CD4-positive, alpha-beta T cell treated with Interleukin-21 for 1 hour (primary cell): ENCODE measurements at regions not wholly inside any gene's neighbourhood (a gene's known extent, or its start where the extent isn't known, plus 50 kb on each side); places are given as distances from the start of the nearest gene placed in this dataset.
"Not testable (repeated sequence)": the region's sequence is repeated elsewhere in the genome, so short reads cannot be mapped to it uniquely, and the experiment has no call there.

Experiments
- DNase-seq: peaks from one replicate; pipeline ENCODE4 v3.0.0-alpha.2; 2020

GRCh38 chr6:168929871-168930450 lies 323.7 kb downstream of the THBS2 start:
- DNase-seq, result no peak

DNA sequence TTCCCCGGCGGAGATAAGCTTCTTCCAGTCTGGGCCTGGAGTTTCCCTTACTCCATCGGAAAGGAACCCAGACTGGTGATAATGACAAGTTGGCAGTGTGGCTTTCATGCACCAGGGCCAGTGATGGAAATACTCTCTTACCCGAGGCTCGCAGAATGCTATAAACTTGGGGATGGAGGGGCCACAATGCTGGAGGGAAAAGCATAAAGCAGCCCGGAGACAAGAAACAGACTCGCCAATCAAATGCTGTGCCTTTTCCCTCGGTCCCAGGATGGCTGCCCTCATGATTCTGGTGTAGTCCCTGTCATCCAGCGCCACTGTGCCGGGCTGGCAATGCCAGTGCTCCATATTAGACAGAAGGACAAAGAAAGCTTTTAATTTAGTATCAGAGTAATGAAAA lies 325.6 kb downstream of the THBS2 start:
- DNase-seq, result no peak

DNA sequence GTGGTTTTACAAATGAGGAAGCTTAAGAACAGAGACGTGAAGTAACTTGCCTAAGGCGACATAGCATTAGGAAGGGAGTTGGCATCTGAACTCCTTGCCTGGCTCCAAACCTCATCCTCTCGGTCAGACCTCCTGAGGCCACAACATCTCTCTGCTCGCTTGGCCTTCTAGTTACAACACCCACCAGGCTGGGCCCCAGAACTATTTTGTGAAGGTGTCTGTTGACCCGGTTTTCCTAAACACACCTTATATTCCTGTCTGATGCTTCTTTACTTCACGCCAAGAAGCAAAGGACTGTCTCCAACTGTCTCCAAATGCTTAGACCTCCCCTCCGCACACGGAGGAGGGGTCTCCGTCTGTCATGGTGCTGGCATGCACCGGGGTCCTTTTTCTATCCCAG lies 326.6 kb downstream of the THBS2 start:
- no peak for DNase-seq

GRCh38 chr6:168926306-168926705 lies 327.3 kb downstream of the THBS2 start:
- DNase-seq, result no peak

- DNase-seq, result no peak
Observed at GRCh38 chr6:168925671-168926070, 328.0 kb downstream of the THBS2 start.

DNA sequence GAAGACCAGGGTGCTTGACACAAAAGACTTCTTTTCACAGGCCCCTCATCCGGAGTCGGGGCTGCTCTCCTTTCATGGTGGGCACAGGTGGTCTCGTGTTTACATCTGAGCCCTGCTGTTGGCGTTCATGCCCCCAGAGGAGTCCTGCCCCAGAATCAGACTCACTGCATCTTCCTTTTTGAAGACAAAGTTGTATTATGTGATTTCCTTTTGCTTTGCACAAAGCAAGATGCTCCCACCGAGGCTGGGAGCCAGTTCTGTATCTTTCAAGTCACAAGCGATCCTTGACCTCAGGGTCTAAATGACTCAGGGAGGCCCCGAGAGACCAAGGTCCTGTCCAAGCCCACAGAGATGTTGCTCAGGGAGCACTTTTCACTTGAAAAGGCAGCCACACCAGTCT lies 330.5 kb downstream of the THBS2 start:
- DNase-seq, result no peak

GRCh38 chr6:168922436-168922835 lies 331.2 kb downstream of the THBS2 start:
- no peak for DNase-seq

GRCh38 chr6:168920289-168920688 lies 333.4 kb downstream of the THBS2 start:
- DNase-seq, result no peak

- no peak for DNase-seq
Observed at GRCh38 chr6:168919470-168920179, 334.0 kb downstream of the THBS2 start.

- DNase-seq, result no peak
Observed at GRCh38 chr6:168916576-168917211, 337.0 kb downstream of the THBS2 start.

DNA sequence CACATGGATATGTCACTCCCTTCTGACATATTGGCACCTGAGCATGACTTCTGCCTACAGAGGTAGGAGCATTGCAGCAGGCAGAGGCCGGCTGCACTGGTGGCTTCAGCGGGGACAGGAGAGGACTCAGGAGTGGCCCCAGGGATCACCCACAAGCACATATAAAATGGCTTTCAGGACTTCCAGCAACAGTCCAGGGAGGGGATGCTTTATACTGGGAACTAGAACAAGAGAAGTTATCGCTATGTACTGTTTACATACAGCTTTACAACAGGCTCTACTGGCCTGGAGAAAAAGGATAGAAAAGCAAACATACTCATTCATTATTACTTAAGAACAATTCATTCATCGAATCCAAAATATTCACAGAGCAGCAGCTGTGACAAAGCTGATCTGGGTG lies 337.8 kb downstream of the THBS2 start:
- DNase-seq, result no peak

- DNase-seq, result no peak
Observed at GRCh38 chr6:168915242-168915641, 338.4 kb downstream of the THBS2 start.

DNA sequence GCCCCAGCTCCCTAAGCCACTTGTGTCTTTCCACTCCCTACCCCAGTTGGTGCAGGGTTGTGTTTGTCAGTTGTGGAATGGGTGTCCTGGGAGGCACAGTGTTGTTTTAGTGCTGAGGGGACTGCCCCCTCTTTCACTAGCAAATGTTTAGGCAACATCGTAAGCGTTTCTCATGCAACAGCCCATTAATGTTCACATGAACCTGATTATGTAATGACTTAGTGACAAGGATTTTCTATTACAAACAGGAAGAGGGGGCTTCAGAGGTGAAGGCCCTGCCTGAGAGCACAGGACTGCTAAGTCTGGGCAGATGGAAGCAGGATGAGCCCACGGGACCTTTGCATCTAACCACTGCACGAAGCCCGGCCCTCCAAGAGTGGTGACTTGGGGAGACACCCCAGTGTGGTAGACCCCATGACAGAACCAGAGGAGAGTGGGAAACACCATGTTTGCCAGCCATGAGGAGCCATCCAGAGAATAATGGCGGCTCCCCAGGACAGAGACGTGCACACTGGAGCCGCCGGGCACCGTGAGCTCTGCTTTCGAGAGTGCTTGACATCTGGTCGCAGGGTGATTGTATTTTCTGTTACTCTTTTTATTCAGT lies 339.7 kb downstream of the THBS2 start:
- DNase-seq, result no peak

DNA sequence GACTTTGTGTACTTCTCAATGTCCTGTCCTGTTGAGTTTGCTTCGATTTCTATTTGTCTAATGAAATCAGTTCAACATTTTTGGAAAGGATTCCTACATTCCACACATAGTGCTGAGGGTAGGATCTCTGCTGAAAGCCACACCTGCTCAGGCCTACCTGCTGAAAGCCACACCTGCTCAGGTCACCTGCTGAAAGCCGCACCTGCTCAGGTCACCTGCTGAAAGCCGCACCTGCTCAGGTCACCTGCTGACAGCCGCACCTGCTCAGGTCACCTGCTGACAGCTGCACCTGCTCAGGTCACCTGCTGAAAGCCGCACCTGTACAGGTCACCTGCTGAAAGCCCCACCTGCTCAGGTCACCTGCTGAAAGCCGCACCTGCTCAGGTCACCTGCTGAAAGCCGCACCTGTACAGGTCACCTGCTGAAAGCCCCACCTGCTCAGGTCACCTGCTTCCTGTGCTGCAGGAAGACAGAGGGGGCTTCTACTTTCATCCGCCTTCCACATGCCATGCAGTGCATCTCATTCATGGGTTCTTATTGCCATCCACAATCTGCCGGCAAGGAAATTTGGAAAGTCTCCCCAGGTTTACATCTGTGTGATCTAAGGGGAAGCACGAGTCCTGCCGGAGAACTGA lies 340.3 kb downstream of the THBS2 start:
- not testable (repeated sequence) for DNase-seq

DNA sequence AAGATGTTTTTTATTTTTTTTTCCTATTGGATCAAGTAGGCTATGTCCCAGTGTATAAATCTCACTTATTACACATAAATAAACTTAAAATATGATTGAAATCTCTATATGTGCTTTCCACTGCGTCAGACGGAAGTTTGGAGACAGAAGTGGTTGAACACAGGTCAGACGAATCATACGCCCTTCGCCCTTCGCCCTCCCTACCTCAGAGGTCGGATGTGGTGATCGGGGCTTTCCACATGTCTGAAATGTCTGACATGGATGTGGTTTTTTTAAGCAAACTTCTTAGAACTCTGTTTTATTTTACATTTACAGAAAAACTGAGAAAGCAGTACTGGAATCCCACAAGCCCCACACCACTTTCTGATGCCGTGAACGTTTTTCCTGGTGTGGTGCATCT lies 344.4 kb downstream of the THBS2 start:
- no peak for DNase-seq

DNA sequence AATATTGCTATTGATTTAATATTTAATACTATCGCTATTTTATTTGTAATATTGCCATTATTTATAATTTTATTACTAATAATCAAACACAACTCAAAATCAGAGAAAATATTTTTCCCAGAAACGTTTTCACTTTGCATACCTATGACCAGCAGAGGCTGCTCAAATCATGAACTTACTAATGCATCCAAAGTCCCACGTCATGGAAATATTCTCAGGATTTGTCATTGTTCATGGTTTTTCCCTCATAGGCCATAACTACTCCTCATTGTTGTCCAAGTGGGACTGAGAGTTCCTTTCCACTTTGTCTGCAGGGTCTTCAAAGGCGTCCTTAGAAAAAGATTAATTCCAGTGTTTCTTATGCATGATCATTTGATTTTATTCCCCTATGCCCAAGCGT lies 344.8 kb downstream of the THBS2 start:
- DNase-seq, result no peak

DNA sequence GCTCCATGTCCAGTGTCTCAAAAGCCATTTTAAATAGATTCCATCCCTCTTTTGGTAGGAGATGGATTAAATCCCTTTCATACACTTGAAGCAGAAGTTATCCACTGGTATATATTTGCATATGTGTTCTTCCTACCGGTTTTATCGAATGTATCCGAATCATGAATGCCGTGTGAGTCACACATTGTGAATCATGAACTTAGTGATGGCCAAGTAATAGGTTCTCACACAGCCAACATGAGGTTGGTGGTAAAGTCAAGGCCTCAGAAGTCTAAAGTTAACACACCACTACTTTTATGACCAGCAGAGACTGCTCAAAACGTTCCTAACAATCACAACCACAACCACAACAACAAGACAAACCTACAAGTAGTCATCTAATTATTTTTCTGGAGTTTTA lies 345.5 kb downstream of the THBS2 start:
- no peak for DNase-seq

- no peak for DNase-seq
Observed at GRCh38 chr6:168906391-168906790, 347.3 kb downstream of the THBS2 start.

DNA sequence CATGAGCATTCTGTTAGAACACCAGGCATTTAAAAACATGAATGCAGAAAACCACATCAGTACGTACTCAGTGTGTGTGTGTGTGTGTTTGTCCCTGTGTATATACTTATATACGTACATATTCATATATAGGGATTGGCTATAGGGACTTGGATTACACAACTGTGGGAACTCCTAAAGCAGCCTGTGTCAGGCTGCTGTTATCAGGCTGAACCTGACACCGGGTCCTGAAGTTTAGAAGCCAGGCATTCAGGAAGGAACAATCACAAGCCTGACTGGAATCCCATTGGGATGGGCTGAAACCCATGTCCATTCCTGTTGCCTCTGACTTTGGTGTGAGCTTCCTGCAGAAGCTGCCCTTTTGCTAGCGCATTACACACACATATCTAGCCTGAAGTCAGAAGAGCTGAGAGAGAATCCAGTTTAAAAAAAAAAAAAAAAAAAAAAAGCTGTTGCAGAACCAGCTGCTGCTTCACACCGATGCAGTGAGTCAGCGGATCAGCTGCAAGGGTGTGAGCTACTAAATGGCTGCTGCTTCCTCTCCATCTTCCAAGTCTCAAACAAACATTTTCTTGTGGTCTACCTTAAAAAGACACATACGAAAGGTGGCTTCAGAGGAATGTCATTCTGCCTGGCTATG lies 348.1 kb downstream of the THBS2 start:
- DNase-seq, result peak; percentile 38

DNA sequence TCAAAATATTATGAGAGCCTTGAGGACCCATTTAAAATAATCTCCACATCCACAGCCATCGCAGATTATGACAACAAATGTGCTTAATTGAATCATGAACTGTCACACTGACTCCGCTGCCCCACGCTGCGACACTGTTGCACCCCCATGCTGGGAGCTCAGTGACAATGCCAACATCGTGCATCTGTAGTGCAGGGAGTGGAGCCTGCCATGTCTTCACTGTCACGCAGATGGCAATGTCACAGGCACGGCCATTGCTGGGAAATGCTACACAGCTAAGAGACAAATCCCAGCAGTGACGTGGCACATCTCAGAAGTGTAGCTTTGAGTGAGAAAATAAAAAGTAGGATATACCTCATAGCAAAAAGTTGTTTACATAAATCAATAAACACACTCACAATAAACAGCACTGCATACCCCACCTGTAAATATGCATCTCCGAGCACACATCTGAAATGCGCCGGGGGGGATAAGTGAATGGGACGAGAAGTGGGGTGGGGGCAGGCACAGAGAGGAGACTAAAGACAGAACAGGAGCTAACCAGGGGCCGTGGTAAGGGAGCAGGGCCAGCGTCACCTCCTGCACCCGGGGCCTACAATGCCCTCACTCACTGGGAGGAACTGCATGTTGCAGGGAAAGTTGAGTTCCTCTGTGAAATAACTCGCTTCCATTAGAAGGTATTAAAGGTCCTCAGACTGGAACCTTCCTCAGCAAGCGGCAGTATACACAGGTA lies 349.9 kb downstream of the THBS2 start:
- DNase-seq, result no peak

GRCh38 chr6:168902075-168902474 lies 351.6 kb downstream of the THBS2 start:
- DNase-seq, result no peak

GRCh38 chr6:168901076-168901475 lies 352.6 kb downstream of the THBS2 start:
- DNase-seq, result no peak
